ENCODE measurements at regions not wholly inside any gene's neighbourhood (a gene's known extent, or its start where the extent isn't known, plus 50 kb on each side); places are given as distances from the start of the nearest gene placed in this dataset.

DNA sequence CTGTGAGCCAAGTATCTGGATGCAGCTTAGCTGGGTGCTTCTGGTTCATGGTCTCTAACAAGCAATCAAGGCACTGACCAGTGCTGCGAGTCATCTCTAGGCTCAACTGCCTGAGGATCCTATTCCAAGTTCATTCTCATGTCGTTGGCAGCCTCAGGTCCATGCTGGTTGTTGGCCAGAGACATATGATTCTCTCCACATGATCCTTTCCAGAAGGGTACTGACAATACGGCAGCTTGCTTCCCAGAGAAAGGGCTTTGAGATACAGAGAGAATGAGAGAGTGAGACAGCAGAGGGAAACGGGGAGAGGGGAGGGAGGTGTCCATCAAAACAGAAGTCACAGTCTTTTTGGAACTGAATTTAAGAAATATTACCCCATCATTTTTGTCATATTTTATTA lies 405.6 kb downstream of the XPNPEP1 start:
- TF ChIP-seq POLR2A (IDR thresholded peaks at IDR 0.05) = no peak
- no peak for TF ChIP-seq EP300 (IDR thresholded peaks at IDR 0.05)
- H3K36me3 ChIP-seq = no peaks in the 10 kb centered on the region
- 73 to 78% methylated on average over 4 of the region's 4 CpGs for WGBS, 2 donors

DNA sequence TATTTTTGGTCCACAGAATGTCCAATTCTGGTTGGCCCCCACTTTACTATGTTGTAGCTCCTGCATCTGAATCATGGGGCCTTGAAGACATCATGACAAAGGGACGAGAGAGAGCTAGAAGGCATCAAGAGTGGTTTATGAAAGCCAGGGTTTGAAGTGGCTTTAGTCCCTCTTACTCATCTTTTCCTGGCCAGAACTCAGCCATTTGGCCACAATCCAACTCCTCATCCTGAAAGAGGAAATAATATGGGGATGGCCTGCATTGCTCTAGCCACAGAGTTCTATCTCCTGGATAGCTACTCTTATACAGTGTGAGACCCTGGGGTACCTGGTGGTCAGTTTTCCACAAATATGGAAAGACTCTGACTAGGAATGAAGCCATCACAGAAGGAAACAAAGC lies 418.9 kb downstream of the XPNPEP1 start:
- H3K4me3 ChIP-seq = no peak overlapping the region
- H3K27me3 ChIP-seq = no peaks in the 10 kb centered on the region
- H3K36me3 ChIP-seq = no peaks in the 10 kb centered on the region
- H3K27ac ChIP-seq = no peak overlapping the region
- WGBS, 2 donors = 0 to 71% methylated on average over 1 of the region's 1 CpG
- H3K9me3 ChIP-seq = peaks cover 0 to 8% (median 0%) of the 10 kb centered on the region in 4 donors
- TF ChIP-seq EP300 (IDR thresholded peaks at IDR 0.05) = no peak
- TF ChIP-seq, protein P1, sequence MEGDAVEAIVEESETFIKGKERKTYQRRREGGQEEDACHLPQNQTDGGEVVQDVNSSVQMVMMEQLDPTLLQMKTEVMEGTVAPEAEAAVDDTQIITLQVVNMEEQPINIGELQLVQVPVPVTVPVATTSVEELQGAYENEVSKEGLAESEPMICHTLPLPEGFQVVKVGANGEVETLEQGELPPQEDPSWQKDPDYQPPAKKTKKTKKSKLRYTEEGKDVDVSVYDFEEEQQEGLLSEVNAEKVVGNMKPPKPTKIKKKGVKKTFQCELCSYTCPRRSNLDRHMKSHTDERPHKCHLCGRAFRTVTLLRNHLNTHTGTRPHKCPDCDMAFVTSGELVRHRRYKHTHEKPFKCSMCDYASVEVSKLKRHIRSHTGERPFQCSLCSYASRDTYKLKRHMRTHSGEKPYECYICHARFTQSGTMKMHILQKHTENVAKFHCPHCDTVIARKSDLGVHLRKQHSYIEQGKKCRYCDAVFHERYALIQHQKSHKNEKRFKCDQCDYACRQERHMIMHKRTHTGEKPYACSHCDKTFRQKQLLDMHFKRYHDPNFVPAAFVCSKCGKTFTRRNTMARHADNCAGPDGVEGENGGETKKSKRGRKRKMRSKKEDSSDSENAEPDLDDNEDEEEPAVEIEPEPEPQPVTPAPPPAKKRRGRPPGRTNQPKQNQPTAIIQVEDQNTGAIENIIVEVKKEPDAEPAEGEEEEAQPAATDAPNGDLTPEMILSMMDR (IDR thresholded peaks at IDR 0.05) = no peak
- no peak for TF ChIP-seq POLR2A (IDR thresholded peaks at IDR 0.05)
- no peaks in the 10 kb centered on the region for H3K4me1 ChIP-seq
- DNase-seq (ENCODE audit: low spot score in 2 of 2) = no peak

More for the DNA sequence above, 405.6 kb downstream of the XPNPEP1 start:
- no peak for DNase-seq (ENCODE audit: low spot score in 2 of 2)
- Histone ChIP-seq H3K27me3 (no peaks in the 10 kb centered on the region), H3K9me3 (peaks cover 0 to 10% (median 0%) of the 10 kb centered on the region in 4 donors), H3K27ac (no peak overlapping the region), H3K4me3 (no peak overlapping the region), H3K4me1 (no peaks in the 10 kb centered on the region)

DNA sequence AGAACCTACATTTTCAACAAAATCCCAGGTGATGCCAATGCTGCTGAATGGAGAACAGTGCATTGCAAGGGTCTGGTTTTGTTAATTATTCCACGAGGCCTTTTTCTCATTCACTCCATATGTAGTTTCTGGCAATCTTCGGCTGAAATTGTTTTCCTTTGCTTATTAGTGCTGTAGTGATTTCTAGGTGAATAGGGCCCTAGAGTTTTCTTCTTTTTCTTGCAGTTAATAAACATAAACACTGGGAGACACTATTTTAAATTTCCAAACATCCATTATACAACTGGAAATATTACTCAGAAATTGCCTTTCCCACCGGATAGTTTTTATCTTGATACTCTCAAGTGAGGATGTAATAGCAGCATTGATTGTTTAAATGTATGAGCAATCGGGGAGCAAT lies 435.6 kb downstream of the XPNPEP1 start:
- H3K4me1 ChIP-seq = no peaks in the 10 kb centered on the region
- H3K4me3 ChIP-seq = no peak overlapping the region
- no peak for DNase-seq (ENCODE audit: low spot score in 2 of 2)
- no peaks in the 10 kb centered on the region for H3K36me3 ChIP-seq
- H3K9me3 ChIP-seq = peaks cover 0 to 12% (median 0%) of the 10 kb centered on the region in 4 donors
- H3K27me3 ChIP-seq = no peaks in the 10 kb centered on the region
- no peak for TF ChIP-seq POLR2A (IDR thresholded peaks at IDR 0.05)
- TF ChIP-seq EP300 (IDR thresholded peaks at IDR 0.05) = no peak
- TF ChIP-seq, protein P1 (IDR thresholded peaks at IDR 0.05) = no peak
- WGBS, 2 donors = 49 to 57% methylated on average over 4 of the region's 4 CpGs
- H3K27ac ChIP-seq = no peak overlapping the region

DNA sequence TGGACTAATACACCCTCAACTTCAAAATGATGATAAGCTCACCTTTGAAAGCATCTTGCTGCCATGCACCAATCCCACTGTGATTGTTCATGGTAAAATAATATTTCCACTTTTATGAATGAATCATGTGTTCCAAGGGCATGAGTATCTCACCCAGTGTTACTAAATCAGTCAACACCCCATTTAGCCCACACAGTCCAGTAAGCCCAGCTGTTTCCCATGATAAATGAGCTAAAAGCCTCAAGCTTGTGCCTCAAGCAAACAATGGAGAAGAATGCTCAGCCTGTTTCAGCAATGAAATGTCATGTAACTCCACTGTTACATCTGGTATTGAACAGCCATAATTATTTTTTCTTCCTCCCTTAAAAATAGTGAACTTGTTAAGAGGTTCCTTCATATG lies 442.5 kb downstream of the XPNPEP1 start:
- H3K36me3 ChIP-seq = no peaks in the 10 kb centered on the region
- TF ChIP-seq, protein P1 (IDR thresholded peaks at IDR 0.05) = no peak
- TF ChIP-seq EP300 (IDR thresholded peaks at IDR 0.05) (no peak), POLR2A (IDR thresholded peaks at IDR 0.05) (no peak)
- H3K4me3 ChIP-seq = no peak overlapping the region
- H3K9me3 ChIP-seq = no peaks in the 10 kb centered on the region
- no peaks in the 10 kb centered on the region for H3K27me3 ChIP-seq
- H3K27ac ChIP-seq = no peak overlapping the region
- DNase-seq (ENCODE audit: low spot score in 2 of 2) = no peak
- H3K4me1 ChIP-seq = no peaks in the 10 kb centered on the region

DNA sequence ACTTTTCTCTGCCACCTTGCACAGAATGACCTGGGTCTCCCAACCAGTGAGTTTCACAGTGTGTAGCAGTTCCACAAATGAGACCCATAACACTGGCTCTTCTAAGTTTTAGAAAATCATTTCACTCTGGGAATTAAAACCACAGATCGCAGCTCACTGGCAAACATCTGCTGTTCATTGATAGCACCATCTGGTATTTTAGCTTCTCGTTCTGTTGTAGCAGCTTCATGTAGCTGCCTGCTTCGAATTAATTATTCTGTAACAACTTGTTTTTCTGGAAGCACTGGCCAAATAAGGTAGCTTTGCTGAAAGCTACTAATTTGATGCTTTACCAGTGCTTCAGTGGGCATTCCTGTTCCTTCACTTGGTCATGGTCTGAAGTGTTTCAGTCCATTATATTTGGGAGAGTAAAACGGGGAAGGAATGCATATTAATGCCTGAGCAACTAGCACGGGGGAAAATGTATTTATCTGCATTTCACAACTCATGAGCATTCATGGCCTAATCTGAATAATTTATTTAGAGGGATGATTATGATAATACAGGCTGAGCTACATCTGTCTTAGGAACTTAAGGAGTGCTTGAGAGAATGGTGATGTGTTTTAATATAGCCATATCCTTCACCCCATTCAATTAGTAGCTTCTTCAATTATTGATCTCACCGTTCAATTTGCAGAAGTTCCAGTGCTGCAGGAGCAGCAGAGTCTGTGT lies 447.4 kb downstream of the XPNPEP1 start:
- Histone ChIP-seq H3K27ac (no peak overlapping the region), H3K4me3 (no peak overlapping the region), H3K27me3 (no peaks in the 10 kb centered on the region), H3K36me3 (no peaks in the 10 kb centered on the region), H3K9me3 (no peaks in the 10 kb centered on the region), H3K4me1 (no peaks in the 10 kb centered on the region)
- TF ChIP-seq POLR2A (IDR thresholded peaks at IDR 0.05) = no peak
- no peak for DNase-seq (ENCODE audit: low spot score in 2 of 2)
- 56 to 59% methylated on average over 6 of the region's 6 CpGs for WGBS, 2 donors

DNA sequence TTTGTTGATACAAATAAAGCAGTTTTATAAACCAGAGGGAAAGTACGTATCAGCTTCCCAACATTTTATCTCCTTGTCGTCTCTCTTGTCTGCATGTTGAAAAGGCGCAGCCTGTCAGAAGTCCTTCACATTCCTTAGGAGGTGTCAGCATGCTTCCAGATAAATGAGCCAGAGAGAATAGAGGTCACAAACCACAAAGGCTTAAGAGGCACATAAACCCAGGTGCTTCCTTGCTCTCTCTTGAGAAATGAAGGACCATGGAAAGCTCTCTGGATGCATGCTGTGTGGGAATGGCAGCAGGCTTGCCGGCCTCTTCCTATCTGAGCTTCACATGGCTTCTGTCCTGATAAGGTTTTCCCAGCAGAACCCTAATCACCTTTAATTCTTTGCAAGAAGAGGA lies 448.5 kb downstream of the XPNPEP1 start:
- no peaks in the 10 kb centered on the region for H3K4me1 ChIP-seq
- no peak overlapping the region for H3K4me3 ChIP-seq

More for the DNA sequence above, 448.5 kb downstream of the XPNPEP1 start:
- no peaks in the 10 kb centered on the region for H3K36me3 ChIP-seq
- H3K27me3 ChIP-seq = no peaks in the 10 kb centered on the region
- no peak overlapping the region for H3K27ac ChIP-seq
- no peak for DNase-seq (ENCODE audit: low spot score in 2 of 2)
- WGBS, 2 donors = 40 to 45% methylated on average over 4 of the region's 4 CpGs
- H3K9me3 ChIP-seq = no peaks in the 10 kb centered on the region
- TF ChIP-seq, protein P1 (IDR thresholded peaks at IDR 0.05) = no peak
- TF ChIP-seq POLR2A (IDR thresholded peaks at IDR 0.05) (no peak), EP300 (IDR thresholded peaks at IDR 0.05) (no peak)

Measured in tibial nerve (tissue), 4 donors.